NOMO-1 treated with DMSO at 0.1 percent for 48 hours (cell line): ENCODE measurements at regions not wholly inside any gene's neighbourhood (a gene's known extent, or its start where the extent isn't known, plus 50 kb on each side); places are given as distances from the start of the nearest gene placed in this dataset.
"Not testable (repeated sequence)": the region's sequence is repeated elsewhere in the genome, so short reads cannot be mapped to it uniquely, and the experiment has no call there.

Experiments used
- DNase-seq: peaks from one replicate; lab custom pipeline; 2025; ENCODE audit not compliant: unreplicated experiment; lab: John Stamatoyannopoulos, UW

DNA sequence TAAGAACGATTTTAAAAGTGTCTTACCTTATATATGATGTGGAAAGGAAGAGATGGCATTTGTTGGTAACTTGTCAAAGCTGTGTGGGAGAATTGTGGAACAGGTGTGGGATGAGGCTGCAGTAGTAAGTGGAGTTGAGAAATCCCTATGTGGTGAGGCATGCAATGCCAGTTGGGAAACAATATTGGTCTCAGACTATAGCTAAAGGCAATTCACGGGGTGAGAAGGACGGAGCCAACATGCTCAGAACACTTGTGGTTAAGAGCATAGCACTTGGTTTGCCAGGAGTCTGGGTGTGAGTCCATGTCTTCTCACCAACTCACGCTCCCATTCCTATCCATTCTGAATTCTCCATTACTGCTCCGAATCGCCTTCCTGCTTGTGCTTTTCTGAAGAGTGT lies 615.6 kb upstream of the ADAMTS9 start:
- no peak for DNase-seq

DNA sequence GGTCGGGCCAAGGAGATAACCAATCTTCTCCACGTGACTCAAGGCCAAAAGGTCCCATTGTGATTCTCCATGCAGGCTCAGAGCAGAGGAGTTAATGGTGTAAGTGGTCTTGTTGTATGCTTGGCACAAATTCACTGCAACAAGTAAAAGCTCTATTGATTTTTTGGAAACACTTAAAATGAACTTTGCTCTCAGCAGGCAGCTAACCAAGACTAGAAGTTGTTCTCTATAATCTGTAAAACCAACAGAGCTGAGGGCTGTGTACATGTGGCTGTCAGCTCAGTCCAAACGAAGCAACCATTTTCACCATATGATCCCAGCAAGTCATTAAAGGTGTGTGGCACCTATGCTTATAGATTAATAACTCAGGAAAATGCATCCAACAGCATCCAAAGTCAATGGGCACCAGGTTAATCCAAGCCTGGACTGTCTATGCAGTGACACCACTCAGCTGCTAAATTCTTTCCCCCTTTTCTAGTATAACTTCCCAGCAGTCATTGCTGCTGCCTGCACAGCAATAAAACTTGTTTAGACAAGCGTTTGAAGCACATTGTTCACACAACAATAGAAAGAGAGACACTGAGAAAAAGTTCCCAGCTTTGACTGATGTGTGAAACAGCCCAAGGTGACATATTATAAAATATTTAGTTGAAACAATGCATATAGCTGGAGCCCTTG lies 603.8 kb upstream of the ADAMTS9 start:
- no peak for DNase-seq

DNA sequence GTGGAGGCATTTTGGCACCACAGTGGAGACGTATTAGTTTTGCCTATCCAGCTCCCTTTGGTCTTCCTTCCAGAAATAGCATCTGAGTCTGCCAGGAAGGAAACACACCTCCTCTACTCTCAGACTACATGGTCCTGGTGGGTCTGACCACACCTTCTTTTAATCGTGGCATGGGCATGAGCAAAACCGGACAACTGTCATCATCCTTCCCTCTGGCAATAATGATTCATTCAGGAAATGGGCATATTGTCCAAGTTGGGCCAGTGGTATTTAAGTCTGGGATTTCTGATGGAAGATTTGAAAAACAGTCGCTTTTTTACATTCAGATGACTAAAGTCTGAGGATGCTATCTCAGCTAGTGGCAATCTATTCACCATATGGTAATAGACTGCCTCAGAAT lies 601.0 kb upstream of the ADAMTS9 start:
- no peak for DNase-seq

DNA sequence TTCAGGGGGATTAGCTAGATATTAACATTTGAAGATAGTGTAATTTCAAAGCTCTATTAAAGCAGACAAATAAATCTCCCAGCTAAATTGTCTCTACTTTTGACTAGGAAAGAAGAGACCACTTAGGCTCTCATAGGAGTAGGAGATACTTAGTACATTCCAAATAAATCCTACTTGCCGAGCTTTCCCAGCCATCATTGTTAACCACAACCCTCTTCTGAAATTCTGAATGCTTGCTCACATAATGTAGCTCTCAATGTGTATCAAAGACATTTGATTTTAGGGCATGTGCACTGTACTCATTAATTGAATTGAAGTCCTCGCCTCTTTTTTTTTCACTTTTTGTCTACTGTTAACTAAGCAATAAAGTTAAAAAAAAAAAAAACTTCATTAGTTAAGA lies 598.2 kb upstream of the ADAMTS9 start:
- DNase-seq = no peak

DNA sequence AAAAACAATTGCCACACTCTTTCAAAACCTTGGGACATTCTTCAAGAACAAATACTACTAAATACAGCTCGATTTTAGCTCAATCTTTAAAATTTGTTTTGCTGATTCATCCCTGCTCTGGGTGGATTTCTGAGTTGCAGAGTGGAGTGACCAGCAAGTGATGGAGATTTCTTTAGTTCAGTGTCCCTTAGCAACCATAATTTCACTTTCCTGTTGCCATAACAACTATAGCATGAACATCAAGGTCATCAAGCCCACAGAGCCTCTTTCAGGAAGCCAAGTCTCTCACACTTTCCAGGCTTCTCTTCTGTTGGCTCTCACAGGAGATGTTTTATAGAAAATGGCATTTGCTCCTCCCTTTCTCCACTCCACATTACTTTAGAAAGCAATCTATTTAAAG lies 597.2 kb upstream of the ADAMTS9 start:
- DNase-seq = no peak

DNA sequence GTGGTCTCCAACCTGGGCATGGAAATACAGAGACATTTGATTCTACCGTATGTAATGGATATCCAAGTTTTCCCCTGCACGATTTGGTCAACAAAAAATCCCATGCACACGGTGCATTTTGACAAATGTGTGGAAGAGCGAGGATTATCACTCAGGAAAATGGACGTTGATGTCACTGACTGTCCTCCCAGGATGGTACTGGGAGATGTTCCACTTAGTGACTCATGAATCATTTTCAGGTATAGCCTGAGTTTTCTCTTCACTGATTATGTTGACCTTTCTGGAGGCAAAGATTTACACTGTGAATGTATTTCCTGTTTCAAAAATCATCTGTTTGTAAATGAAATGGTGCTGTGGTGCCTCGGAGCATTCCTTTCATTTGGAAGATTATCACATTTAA lies 596.7 kb upstream of the ADAMTS9 start:
- DNase-seq = no peak

DNA sequence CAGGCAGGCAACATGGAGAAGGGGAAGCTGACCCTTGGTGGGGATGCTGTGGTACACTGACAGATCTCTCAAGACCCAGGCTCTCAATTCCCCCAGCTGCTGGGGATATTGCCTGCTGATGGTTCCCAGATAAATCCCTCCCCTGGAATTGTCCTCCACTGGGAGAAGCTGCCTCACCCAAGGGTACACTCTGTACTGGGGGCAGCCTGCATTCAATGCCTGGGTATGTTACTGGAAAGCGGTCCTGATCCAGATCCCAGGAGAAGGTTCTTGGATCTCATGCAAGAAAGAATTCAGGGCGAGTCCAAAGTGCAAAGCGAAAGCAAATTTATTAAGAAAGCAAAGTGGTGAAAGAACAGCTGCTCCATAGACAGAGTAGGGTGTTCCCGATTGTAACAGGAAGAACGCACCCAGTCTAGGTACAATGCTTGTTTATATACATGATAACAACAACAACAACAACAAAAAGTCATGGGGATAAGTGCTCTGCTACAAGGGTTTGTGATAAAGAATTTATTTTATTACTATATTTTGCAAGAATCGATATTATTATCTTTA lies 591.5 kb upstream of the ADAMTS9 start:
- DNase-seq = no peak

DNA sequence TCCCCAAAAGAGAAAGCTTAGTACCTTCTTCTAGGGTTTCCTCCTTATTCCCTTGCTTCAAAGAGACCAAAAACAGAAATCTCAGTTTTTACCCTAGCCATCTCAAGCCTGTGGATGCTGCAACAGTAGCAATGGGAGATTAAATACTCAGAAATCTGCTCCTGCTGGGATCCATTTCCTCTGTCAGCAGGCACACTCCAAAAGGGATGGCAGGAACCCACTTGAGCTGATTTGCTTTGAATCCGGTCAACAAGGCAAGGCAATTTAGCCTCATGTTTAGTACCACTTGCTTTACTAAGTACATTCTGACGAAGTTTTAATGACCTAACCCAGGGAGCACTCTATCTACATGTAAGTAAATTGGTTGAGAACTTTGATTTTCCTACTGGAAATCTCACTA lies 590.0 kb upstream of the ADAMTS9 start:
- no peak for DNase-seq

DNA sequence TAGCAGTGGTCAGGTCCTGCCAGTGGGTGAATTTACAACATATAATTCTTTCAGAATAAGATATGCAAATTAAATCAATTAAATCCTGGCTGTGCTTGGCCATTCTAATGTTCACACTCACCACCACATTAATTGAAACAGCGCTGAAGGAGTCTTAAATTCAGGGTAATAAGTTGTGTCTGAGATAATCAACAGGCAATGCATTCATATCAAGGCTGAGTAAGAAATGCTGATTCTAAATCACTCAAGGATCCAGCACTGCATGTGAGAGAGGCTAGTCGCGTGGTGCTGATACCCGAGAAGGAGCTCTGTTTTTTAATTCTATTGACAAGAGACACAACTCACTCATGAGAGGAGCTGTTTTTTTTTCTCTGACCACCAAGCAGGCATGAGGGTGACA lies 588.8 kb upstream of the ADAMTS9 start:
- no peak for DNase-seq

DNA sequence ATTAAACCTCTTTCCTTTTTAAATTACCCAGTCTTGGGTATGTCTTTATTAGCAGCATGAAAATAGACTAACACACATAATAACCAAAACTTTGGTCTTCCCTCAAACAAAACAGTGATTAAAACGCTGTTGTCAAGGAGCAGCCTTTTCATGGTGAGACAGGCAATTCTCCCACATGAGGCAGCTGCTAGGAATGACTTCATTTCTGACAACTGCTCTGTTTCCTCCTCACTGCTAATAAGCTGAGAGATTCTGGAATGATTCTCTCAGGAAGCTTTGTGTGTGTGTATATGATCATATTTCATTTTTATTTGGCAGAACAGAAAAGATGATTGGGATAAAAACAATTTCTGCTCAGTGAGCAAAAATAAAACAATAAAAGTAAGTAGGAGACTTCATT lies 580.6 kb upstream of the ADAMTS9 start:
- no peak for DNase-seq

DNA sequence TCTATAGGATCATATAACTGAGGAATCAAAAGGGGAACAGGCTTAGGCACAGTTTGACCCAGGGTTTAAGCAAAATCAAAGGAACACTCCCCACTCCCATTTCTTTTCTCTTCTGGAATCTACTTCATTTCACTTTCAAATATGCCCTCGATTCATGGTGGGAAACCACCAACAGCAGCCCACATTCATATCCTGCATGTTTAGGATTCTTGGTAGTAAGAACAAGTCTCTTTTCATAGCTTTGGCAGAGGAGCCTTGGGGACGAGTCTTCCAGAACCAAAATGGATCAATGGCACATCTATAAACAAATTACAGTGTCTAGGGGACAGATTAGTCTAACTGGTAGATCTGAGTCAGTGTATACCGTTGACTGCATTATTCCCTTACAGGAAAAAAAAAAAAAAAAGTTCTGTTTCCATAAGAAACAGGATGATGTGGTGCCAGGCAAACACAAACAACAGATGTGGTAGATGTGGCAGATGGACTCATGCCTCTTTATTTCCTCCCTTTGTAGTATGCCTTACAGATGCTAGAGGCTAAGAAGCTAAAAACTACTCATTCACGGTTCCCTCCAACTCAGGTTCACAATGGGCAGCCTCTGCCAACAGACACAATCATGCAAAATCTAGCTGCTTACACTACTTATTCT lies 578.3 kb upstream of the ADAMTS9 start:
- no peak for DNase-seq

DNA sequence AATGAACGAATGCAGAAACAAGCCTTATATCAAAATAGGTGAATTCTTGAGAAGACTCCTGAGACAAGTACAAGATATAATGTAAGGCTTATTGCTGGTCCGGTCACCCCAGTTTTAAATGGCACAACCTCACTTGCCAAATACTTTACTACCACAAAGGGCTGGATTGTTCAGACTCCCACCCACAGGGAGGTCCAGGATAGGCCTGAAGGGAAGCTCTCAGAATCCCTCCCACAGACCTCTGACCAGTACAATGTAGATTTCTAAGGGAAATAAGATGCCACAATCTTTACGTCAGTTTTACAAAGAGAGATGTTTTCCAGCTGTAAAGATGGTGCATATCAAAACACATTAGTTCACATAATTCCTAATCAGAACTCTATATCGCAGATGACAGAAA lies 577.7 kb upstream of the ADAMTS9 start:
- no peak for DNase-seq

DNA sequence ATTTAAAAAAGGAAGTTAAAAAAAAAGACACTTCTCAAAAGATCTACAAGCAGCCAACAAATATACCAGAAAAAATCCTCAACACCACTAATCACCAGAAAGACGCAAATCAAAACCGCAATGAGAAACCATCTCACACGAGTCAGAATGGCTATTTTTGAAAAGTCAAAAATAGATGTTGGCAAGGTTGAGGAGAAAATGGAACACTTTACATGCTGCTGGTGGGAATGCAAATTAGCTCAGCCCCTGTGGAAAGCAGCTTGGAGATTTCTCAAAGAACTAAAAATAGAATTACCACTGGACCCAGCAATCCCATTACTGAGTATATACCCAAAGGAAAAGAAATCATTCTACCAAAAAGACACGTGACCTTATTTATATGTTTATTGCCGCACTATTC lies 574.7 kb upstream of the ADAMTS9 start:
- DNase-seq = no peak

DNA sequence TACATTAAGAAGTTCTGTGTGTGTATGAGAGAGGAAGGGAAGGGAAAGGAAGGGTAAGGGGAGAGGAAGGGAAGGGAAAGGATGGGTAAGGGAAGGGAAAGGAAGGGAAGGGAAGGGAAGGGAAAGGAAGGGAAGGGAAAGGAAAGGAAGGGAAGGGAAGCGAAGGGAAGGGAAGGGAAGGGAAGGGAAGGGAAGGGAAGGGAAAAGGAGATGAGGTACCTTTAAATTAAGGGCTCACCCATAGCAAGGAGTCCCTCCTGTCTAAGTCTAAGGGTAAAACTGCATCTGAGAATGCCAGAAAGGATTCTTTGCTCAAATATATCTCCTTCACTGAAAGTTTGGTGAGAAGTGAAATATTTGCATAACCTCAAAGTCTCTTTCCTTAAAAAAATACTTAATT lies 572.1 kb upstream of the ADAMTS9 start:
- no peak for DNase-seq

DNA sequence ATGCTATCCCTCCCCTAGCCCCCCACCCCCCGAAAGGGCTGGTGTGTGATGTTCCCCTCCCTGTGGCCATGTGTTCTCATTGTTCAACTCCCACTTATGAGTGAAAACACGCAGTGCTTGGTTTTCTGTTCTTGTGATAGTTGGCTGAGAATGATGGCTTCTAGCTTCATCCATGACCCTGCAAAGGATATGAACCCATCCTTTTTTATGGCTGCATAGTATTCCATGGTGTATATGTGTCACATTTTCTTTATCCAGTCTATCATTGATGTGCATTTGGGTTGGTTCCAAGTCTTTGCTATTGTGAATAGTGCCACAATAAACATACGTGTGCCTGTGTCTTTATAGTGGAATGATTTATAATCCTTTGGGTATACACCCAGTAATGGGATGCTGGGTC lies 565.1 kb upstream of the ADAMTS9 start:
- DNase-seq = not testable (repeated sequence)

DNA sequence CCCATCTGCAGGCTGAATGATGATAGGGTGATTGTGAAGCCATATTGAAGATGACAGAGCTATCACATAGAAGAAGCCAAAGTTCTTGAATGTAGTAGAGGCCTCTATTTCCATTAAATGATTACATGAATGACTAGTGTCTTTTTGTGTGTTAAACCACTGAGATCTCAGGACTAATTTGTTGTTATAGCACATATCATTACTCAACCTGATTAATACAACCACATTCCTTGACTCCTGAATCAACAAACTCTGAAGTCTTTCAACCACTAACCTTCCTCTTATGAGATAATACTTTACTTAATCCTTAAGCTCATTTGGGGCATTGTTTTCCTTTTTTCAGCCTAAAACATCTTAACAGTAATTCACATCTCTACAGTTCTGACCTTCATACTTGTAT lies 564.5 kb upstream of the ADAMTS9 start:
- no peak for DNase-seq

DNA sequence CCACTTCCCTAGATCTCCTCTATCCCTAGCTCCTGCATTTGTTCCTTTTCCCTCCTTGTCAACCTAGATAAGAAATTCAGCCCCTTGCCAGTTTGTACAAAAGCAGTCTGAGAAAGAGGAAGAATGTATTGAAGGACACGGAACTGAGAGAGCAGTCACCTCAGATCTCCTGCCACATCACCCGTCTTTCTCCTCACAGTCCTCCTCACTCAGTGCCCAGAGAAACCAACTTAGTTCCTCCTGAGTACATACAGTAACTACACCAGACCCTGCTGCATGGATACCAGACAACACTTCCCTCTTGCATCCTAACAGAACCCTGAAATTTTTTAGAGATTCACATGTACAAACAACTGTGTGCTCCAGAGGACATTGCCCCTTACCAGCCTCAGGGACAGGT lies 563.6 kb upstream of the ADAMTS9 start:
- DNase-seq = peak; percentile 21

DNA sequence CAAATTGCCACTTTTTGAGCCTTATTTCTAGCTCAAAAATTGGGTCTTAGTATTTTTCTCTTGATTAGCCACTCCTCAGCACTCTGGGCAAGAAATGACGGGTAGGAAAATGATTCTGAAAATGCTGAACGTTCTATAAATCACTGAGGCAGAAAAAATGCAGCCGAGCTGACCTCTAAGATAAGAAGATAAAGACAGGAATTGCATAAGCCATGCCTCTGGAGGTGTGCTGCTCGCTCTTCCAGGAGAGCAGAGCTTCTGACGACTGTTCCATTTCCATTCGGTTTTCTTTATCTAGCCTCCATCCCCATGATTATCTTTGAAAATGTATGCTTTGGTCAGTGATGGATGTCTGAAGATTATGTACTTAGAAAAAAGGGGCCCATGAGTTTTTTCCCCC lies 558.8 kb upstream of the ADAMTS9 start:
- DNase-seq = no peak

DNA sequence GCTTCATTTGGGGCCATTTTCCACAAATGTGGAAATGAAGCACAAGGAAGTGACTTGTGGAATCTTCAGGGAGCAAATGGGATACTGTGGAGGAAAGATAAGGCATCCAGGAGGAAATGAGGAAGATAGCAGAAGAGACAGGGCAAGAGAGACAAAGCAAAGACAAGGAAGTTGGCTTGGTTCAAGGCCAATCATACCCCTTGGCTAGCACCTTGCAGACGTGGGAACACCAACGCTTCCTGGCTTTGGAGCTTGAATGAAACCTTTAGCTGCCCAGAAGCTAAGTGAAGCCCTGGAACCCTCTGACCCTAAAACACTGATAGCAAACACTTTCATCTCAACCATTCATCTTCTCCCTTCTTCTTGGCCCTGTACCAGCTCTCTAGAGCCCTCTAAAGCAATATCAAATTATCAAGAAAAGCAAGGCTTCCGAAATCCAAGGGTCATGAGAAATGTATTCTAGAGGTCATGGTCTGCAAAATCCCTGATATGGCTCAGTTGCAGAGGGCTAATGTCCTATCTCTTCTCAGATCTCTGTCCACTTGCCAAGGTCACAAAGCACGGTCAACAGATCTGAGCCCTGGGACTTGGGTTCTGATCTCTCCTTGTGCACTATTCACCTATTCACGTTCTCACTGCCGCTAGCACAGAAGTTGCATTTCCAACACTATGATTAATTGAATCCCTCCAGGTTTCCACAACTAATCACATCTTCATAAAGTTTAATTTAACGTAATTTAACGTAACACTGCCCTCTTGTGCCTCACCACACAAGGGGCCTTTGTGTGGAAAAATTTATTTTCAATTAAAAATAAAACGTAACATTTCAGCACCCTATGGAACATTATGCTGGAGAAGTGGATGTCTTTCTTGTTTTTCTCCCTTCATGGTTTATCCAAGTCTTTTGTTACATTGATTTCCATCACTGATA lies 557.6 kb upstream of the ADAMTS9 start:
- DNase-seq = no peak

DNA sequence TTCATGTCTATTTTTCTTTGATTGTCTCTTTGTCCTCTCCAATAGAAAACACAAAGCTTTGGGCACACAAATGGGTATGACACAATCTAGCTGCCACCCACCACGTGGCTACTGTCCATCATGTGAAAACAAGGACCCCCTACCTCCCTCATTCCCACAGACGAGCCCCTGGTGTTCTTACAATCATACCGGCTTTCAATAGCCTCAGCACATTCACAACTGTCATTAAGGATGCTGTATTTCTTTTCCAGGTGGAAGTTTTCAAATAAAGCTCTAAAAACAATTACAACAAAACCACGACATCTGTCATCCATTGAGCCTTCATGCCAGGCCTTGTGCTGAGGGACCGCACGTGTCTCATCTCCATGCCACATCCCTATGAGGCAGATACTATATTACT lies 552.6 kb upstream of the ADAMTS9 start:
- DNase-seq = no peak

DNA sequence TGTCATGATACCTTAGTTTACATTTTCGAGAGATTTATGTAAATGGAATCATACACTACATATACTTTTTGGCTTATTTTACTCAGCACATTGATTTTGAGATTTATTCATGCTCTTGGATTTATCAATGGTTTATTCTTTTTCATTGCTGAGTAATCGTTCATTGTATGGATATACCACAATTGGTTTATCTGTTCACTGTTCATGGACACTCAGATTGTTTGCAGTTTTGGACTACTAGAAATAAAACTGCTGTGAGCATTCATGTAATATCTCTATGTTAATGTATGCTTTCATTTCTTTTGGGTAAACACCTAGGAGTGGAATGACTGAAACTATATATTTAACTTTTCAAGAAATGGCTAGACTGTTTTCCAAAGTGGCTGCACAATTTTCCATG lies 550.9 kb upstream of the ADAMTS9 start:
- DNase-seq = no peak

DNA sequence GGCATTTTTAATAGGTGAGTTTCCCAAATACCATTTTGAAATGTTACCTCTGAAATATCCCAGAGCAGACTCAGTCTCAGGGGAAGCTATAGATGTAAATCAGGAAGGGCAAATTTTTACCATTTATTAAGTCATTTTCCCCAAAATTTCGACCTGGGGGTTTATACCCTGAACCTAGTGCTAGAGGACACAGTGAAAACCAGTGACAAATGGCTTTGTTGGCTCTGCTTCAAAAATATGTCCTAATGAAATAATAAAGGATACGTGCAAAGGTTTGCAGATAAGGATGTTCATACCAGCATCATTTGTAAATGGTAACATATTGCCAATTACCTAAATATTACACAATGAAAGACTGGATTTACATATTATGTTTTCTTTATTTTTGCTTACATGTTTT lies 546.7 kb upstream of the ADAMTS9 start:
- DNase-seq = no peak
